HG03097 (cell line): ENCODE measurements at regions not wholly inside any gene's neighbourhood (a gene's known extent, or its start where the extent isn't known, plus 50 kb on each side); places are given as distances from the start of the nearest gene placed in this dataset.
"Not testable (repeated sequence)": the region's sequence is repeated elsewhere in the genome, so short reads cannot be mapped to it uniquely, and the experiment has no call there.

Experiments used
- ATAC-seq: cut with Tn5 transposase; IDR thresholded peaks from one replicate; pipeline ENCODE4 v1.9.1; 2021; ENCODE audit not compliant: unreplicated experiment, low FRiP score

DNA sequence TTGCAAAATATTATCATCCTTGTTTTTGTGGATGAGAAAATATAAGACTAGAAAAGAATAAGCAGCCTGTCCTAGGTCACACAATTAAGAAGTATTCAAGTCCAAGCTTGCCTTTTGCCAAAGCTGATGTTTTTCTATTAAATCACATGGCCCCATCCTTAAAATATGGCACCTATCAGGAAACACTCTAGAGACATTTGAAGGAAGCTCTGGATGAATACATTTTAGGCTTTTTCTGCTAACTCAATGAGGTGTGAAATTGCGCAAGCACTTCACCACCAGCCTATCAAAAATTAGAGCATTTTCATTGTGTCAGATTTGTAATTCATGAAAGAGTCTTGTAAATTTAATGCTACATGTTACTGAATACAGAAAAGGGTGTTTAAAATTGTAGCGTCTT, 251.1 kb upstream of the MAD2L1 start:
- ATAC-seq: no peak

DNA sequence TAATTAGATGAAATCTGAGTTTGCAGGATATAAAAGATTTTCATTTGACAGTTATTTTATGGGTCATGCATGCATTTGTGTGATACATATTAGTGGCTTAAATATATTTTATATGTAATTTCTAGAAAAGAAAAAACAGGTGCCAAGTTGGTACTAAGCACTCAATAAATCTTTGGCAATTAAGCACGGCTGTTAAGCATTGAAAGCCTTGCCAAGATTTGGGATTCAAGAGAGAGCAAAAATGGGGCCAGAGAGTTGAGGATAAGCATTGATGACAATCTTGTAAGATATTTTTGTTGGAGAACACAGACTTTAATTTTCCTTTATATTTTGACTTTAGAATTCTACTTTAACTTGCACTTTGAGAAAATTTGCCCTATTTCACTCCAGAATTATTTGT, 249.8 kb upstream of the MAD2L1 start:
- no peak for ATAC-seq

DNA sequence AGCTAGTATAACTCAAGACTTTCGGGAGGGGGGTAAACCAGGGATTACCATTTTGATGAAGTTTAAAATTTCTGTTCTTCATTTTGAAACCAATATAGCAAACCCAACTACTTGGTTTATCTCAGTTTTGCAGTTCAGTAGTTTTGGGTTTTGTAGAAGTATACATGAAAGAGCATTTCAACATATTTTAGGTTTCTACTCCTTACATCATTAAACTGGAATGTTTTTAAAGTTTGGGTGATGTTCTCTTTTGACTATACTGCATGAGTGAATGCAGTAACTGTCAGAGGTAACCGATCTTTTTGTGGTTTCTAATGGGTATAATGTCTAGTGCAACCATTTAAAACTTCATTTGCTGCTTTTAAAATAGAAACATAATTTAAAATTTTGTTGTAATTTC, 248.3 kb upstream of the MAD2L1 start:
- ATAC-seq: no peak

DNA sequence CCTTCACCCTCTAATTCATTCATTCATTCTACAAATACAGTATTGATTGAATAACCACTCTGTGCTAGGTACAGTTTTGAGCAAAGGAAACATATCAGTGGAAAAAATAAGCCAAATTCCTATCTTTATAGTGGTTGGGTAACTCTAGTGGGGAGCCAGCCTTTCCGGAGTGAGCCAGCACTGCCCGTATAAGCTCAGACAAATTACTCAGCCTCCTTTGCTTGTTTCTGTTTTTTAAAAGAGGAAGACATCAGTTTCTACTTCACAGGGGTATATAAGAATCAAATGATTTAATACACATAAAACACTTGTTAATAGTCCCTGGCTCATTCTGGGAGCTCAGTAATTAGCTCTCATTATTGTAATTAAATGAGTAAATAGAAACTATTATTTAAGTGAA, 238.2 kb upstream of the MAD2L1 start:
- ATAC-seq: no peak

DNA sequence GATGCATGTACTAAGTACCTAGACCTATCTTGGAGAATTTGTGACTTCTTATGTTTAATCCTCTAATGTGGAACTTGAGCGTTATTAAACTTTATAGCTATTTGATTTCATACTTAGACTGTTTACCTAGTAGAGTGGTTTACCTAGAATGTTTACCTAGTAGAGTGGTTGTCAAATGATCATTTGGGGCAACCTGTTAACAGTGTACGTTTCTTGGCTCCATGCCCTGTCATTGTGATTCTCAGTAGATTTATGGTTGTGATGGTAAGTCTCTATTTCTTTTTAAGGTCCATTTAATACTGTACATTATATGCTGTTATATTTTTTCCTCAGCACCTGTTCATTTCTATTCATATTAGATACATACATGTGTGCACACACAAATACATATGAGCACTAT, 233.0 kb upstream of the MAD2L1 start:
- no peak for ATAC-seq

DNA sequence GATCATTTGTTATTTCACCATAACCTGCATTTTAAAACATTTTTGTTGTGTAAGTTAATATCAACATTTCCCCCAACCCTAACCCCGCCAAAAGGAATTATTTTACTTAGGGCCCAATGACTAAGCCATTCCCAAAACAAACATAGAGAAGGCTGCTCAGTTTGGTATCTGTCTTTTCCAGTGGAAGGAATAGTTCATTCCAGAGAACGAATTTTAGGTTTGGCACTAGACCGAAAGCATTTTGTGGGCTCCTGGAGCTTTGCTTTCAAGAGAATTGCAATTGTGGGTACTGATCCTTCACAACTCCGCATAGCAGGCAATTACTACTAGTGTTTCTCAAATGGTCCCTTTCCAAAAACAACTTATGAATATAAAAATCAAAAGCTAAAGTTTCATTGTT, 226.7 kb upstream of the MAD2L1 start:
- no peak for ATAC-seq

DNA sequence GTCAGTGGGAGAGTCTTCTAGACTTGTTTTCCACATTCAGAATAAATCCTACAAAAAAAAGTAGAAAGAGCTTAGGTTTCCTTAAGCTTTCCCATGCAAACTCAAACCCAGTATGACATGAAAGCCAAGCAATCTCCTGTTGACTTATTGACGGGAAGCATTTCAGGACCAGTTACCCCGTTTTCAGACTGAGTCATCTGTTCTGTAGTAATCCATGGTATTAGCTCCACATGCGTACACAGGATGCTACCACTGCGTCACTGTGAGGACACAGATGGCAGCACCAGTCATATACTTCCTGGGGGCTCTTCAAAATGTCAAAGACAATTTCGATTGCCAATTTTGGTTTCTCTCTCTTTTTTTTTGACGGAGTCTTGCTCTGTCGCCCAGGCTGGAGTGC, 224.9 kb upstream of the MAD2L1 start:
- no peak for ATAC-seq

DNA sequence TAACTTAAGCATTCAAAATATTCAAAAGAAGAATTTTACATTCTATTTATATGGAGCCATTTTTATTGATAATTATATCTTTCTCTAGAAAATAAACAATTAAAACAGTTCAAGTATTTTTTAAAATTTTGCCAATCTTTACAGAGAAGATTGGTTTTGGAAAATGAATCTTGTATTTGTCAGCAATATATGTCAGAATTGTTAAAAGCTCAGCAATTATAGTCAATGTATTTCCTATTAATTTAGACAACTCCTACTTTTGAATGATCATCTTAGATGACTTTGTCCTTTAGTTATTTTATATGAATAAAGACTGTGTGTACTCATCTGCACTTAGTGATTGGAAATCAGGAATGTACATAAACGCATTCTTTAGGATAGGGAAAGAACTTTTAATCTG, 223.9 kb upstream of the MAD2L1 start:
- ATAC-seq: no peak

DNA sequence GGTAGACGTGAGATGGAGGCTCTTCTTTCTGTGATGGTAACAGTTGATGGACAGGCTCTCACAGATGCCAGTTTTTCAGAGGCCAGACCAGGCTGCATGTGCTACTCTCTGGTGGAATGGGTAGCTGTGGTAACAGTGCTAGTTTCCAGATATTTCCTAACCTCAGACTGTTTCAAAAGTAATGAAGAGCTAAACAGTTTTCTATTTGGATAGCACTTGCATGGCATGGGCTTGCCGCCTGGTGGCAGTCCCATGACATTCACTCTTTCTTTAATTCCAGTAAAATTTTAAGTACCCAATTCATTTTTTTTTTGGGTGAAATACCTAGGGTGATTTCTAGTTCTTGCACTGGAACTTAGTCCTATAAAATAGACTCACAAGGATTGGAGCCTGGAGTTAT, 220.2 kb upstream of the MAD2L1 start:
- no peak for ATAC-seq

DNA sequence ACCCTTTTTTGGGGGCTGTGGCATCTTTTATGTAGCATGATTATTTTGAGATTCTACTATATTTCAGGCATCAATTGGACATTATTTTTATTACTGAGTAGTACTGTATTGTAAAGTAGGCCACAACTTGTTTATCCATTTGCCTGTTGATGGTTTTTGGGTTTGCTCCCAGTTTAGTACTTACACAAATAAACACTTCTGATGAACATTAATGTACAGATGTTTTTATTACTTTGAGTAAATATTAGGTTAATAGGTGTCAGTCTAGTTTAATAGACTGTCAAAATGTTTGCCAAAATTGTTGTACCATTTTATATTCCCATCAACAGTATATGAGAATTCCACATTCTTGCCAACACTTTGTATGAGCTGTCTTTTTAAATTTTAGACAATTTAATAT, 214.9 kb upstream of the MAD2L1 start:
- ATAC-seq: no peak

DNA sequence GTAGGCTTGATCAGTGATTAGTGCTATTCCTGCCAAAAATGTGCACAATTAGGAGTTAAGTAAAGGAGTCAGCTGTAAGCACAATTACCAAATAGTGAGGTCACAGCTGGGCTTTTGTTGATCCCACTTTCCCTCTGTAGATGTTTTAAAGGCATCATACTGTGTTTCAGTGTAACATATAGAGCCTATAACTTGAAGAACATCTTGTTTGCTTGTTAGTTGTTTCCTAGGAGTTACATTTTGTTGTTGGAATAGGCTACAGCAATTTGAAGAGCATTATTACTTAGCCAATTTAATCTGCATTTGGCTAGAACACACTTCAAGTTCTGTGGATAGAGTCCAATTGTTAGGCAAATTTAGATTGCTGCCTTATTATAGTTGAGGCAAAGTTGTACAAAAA, 210.7 kb upstream of the MAD2L1 start:
- ATAC-seq: no peak

DNA sequence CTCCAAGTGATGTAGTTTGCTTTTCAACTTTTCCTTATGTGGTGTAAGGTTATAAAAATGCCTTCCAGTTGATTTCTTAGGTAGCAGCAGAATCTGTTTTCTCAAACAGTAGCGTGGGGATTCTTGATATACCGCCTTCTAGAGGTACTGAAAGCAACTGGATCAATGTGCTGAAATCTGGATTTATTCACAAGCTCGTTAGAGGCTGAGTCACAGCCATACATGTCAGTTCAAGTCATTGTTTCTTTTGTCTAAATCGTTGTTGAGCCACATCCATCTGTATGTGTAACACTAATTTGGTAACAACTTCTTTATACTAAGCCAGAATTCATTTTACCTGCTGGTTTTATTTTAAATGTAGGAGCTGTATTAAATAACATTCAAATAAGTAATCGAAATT, 200.0 kb upstream of the MAD2L1 start:
- no peak for ATAC-seq

DNA sequence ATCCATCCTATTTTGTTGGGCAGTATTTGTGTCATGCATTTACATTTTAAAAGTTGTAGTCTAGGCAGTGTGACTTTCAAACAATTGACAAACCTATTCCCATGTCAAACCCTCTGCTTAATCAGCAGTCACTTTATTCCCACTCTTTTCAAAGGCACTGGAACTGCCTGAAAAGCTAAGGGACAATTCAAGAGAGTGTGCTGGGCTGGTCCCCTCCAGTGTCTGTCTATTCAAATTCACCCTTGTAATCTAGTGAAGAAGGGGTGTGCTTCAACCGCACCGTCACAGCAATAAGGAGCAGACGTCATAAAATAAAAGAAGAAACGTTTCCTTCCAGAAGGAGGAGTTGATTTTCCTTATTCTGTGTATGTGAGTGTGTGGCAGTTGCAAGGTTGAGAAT, 197.0 kb upstream of the MAD2L1 start:
- no peak for ATAC-seq

DNA sequence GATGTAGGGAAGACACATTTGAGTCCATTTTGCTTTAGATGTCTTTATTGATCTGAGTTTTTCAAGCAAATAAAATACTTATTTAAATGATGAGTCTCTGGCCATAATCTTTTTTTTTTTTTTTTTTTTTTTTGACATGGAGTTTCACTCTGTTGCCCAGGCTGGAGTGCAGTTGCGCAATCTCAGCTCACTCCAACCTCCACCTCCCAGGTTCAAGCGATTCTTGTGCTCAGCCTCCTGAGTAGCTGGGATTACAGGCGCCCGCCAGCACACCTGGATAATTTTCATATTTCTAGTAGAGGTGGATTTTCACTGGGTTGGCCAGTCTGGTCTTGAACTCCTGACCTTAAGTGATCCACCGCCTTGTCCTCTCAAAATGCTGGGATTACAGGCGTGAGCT, 194.5 kb upstream of the MAD2L1 start:
- ATAC-seq: no peak

DNA sequence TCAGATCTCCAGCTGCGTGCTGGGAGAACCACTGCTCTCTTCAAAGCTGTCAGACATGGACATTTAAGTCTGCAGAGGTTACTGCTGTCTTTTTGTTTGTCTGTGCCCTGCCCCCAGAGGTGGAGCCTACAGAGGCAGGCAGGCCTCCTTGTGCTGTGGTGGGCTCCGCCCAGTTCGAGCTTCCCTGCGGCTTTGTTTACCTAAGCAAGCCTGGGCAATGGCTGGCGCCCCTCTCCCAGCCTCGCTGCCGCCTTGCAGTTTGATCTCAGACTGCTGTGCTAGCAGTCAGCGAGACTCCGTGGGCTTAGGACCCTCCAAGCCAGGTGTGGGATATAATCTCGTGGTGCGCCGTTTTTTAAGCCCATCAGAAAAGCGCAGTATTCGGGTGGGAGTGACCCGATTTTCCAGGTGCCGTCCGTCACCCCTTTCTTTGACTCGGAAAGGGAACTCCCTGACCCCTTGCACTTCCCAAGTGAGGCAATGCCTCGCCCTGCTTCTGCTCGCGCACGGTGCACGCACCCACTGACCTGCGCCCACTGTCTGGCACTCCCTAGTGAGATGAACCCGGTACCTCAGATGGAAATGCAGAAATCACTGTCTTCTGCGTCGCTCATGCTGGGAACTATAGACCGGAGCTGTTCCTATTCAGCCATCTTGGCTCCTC, 189.6 kb upstream of the MAD2L1 start:
- ATAC-seq: not testable (repeated sequence)

DNA sequence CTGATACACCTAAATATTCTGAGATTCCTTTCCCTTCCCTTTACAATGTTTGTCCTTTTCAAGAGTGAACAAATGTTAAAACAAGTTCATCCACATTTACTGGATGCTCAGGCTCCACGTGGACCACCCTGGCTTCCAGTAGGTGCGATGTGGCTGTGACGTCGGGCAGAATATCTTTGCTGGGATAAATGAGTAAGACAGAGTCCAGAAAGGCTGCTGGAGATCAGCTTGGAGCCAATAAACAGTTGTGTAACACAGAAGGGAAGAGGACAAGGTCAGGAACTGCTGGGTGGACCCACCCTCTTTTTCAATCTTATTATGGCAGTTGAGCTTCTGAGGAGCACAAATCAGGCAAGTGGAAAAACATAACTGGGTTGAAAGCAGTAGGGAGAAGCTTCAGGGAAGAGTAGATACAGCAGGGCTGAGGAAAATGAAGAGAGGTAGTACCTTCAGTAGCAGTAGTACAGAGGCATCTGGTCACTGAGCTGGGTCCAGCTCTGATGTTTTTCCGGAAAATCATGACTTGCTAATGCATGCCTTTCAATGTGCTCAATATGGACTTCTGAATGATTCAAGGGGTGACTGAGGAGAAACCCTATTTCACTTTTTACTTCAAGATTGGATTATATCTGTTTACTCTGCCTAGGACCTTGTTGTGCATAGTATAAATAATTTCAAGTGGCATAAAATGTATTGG, 171.8 kb upstream of the MAD2L1 start:
- ATAC-seq: no peak

DNA sequence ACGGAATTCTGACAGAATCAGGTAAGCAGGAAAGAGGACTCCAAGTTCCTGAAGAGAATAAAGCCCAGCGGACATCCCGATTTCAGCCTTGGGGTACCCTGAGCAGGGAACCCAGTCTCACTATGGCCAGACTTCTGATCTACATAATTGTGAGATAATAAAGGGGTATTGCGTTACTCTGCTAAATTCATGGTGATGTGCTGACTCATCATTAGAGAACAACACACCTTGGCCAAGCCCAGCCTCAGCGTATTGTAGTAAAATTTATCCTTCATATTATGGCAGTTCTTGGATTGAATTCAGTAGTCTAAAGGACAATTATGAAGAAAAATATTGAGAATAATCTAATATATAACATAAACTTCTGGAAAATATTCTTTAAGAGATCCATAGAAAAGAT, 170.2 kb upstream of the MAD2L1 start:
- ATAC-seq: no peak

DNA sequence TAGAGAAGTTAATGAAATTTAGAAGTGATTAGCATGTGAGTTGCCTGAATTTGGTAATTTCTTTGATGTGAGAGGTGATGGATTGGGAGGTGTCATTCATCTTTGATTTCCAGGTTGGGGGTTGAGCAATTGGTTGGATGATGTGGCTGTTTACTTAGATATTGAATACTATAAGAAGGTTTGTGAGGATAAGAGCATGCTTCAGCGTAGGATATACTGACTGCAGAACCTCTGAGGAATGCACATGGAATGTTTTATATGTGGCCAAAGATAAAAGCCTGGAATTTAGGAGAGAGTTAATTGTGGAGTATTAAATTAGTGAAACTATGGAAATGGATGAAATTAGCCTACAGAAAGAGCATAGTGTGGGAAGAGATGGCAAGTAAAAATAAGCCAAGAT, 165.4 kb upstream of the MAD2L1 start:
- ATAC-seq: no peak

DNA sequence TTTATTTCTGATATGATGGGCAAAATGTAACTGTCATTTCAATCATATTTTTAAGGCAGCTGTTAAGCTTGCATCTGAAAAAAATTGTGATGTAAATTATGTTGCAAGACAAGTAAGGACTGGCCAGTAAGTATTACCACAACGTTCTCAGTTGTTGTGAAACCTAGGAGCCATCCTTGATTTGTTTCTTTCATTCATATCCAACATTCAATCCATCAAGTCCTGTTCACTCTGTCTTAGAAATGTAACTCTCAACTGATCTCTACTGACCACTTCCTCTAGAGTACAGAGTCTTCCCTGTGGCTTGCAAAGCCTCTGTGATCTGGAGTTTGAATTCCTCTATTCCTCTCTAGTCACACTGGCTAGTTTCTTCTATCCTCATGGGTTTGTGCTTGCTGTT, 161.4 kb upstream of the MAD2L1 start:
- no peak for ATAC-seq

DNA sequence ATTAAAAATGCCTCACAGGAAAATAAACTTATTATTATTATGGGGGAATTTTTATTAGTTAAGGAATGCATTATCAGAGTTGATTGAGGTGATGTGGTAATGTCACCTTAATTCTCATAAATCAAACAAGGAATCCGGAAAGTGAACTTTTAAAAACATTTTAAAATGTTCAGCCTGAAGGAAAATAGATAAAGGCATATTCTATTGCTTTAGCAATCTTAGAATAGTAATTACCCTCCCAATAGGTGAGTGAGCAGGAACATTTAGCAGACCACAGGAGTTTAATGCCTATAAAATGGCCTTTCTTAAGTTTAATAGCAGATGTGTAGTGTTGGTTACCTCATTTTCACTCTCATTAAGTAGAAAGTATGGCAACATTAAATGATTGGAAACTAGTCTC, 160.9 kb upstream of the MAD2L1 start:
- no peak for ATAC-seq

DNA sequence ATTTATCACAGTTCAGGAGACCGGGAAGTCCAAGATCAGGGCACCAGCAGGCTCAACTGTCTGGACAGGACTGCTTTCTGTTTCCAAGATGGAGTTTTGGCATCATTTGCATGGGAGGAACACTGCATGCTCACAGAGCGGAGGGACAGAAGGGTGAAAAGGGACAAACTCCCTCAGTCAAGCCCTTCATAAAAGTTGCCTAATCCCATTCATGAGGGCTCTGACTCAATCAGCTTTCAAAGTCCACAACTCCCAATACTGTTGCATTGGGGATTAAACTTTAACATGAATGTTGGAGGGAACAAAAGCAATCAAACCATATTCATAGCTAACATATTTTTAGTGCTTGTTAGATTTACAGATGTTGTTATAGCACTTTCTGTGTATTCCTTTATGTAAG, 158.9 kb upstream of the MAD2L1 start:
- ATAC-seq: no peak

DNA sequence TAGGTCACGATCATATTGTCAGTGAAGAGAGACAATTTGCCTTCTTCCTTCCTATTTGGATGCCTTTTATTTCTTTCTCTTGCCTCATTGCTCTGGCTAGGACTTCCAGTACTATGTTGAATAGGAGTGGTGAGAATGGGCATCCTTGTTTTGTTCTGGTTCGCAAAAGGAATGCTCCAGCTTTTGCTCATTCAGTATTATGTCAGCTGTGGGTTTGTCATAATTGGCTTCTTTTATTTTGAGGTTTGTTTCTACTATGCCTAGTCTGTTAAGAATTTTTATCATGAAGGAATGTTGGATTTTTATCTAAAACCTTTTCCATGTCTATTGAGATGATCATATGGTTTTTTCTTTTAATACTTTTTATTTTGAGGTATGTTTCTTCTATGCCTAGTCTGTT, 152.3 kb upstream of the MAD2L1 start:
- ATAC-seq: no peak

DNA sequence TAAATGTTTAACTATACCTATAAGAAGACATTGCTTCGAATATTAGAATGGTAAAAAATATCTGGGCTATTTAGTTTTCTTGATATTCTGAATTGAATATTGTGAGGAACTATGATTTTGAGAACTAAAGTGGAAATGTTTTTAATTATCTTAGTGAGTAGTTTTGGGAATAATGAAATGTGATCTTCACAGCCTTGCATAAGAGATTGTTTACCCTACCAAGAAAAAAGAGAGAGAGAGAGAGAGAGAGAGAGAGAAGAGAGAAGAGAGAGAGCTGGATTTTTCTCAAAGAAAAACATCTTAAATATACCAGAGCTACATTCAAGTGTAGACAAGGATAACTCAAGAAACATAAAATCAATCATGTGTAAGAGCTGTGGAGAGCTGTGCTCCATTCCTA, 148.7 kb upstream of the MAD2L1 start:
- ATAC-seq: no peak
